MM.1S (cell line): ENCODE measurements at regions not wholly inside any gene's neighbourhood (a gene's known extent, or its start where the extent isn't known, plus 50 kb on each side); places are given as distances from the start of the nearest gene placed in this dataset.

Experiments
- DNase-seq: peaks from one replicate; pipeline ENCODE4 v3.0.0-alpha.2; 2015
- H2AFZ ChIP-seq: fragments of 300-600 bp; sonication (generic); 2 replicates; pipeline ENCODE4 v1.6.0; 2016; ENCODE audit warnings: antibody characterized with exemption, low read length
- H3F3A ChIP-seq: fragments of 300-600 bp; sonication (generic); 2 replicates; pipeline ENCODE4 v1.6.1; 2016; ENCODE audit warnings: mild to moderate bottlenecking, antibody characterized with exemption, low read length, moderate library complexity, mixed read lengths; ENCODE audit not compliant: insufficient read depth
- H3K27ac ChIP-seq: fragments of 300-600 bp; sonication (generic); 2 replicates; pipeline ENCODE4 v1.5.1; 2016; ENCODE audit warnings: mild to moderate bottlenecking, low read length
- H3K27me3 ChIP-seq: fragments of 300-600 bp; sonication (generic); replicated peaks from 2 replicates; pipeline ENCODE4 v1.6.0; 2016; ENCODE audit warnings: low read length; ENCODE audit not compliant: insufficient read depth
- H3K36me3 ChIP-seq: fragments of 300-600 bp; sonication (generic); replicated peaks from 2 replicates; pipeline ENCODE4 v1.6.1; 2016; ENCODE audit warnings: mild to moderate bottlenecking, low read length, mixed read lengths; ENCODE audit not compliant: insufficient read depth
- H3K4me1 ChIP-seq: fragments of 300-600 bp; sonication (generic); 2 replicates; pipeline ENCODE4 v1.6.1; 2016; ENCODE audit warnings: low read length, mixed read lengths
- H3K4me2 ChIP-seq: fragments of 300-600 bp; sonication (generic); 2 replicates; pipeline ENCODE4 v1.6.0; 2016; ENCODE audit warnings: low read depth, low read length
- H3K4me3 ChIP-seq: fragments of 300-600 bp; sonication (generic); 2 replicates; pipeline ENCODE4 v1.5.1; 2016; ENCODE audit warnings: low read length, mixed read lengths
- H3K79me2 ChIP-seq: fragments of 300-600 bp; sonication (generic); 2 replicates; pipeline ENCODE4 v1.6.1; 2016; ENCODE audit warnings: mixed run types, low read length, mixed read lengths
- H3K9ac ChIP-seq: fragments of 300-600 bp; sonication (generic); 2 replicates; pipeline ENCODE4 v1.6.1; 2016; ENCODE audit warnings: low read length, mixed read lengths
- H3K9me2 ChIP-seq: fragments of 300-600 bp; sonication (generic); replicated peaks from 2 replicates; pipeline ENCODE4 v1.6.1; 2016; ENCODE audit warnings: mild to moderate bottlenecking, low read length, mixed read lengths; ENCODE audit not compliant: insufficient read depth
- H3K9me3 ChIP-seq: fragments of 300-600 bp; sonication (generic); replicated peaks from 2 replicates; pipeline ENCODE4 v1.6.1; 2016; ENCODE audit warnings: mild to moderate bottlenecking, low read length, mixed read lengths; ENCODE audit not compliant: insufficient read depth
- H4K20me1 ChIP-seq: fragments of 300-600 bp; sonication (generic); 2 replicates; pipeline ENCODE4 v1.6.1; 2016; ENCODE audit warnings: mild to moderate bottlenecking, low read length, moderate library complexity, mixed read lengths; ENCODE audit not compliant: insufficient read depth
- CTCF ChIP-seq: fragments of 300-600 bp; sonication (generic); IDR thresholded peaks from 2 replicates; pipeline ENCODE4 v1.5.1; 2016; ENCODE audit warnings: antibody characterized with exemption, low read length, mixed read lengths
- EZH2 ChIP-seq: fragments of 300-600 bp; sonication (generic); optimal IDR thresholded peaks from 2 replicates; pipeline ENCODE3; 2017; ENCODE audit warnings: low read depth, mild to moderate bottlenecking, antibody characterized with exemption, low read length, mixed read lengths
- EZH2phosphoT487 ChIP-seq: fragments of 300-600 bp; sonication (generic); IDR thresholded peaks from 2 replicates; pipeline ENCODE4 v1.6.1; 2018; ENCODE audit warnings: antibody characterized with exemption, low read length

DNA sequence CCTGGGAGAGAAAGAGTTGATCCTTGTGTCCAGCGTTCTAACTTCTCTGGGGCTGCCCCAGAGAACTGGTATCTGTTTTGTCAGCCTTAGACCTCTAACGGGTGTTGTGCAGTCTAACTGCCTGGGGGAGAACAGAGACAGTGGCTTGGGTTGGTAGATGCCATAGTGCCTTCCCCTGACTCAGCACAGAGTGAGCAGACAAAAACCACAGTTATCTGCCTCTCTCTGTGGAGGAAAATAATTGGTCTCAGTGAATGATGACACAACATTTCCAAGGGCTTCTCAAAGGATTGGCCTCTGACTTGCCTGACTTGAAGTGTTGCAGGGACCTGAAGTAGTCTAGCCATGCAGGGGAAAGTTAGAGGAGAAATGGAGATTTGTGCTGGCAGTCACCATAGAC, 226.2 kb upstream of the MAN1A1 start:
- peak overlapping the region; percentile 29; the same call in 1 of the 2 replicates for H3K4me2 ChIP-seq
- no peaks in the 10 kb centered on the region for H3K36me3 ChIP-seq
- H3F3A ChIP-seq: no peaks in the 10 kb centered on the region
- H3K79me2 ChIP-seq: no peaks in the 10 kb centered on the region
- no peaks in the 10 kb centered on the region for H3K27me3 ChIP-seq
- H3K9me2 ChIP-seq: no peaks in the 10 kb centered on the region
- H4K20me1 ChIP-seq: no peaks in the 10 kb centered on the region
- H3K4me3 ChIP-seq: no peak overlapping the region
- H3K4me1 ChIP-seq: peaks cover 8% of the 10 kb centered on the region
- peak overlapping the region; percentile 54 for H2AFZ ChIP-seq
- no peak for TF ChIP-seq EZH2phosphoT487
- no peak for TF ChIP-seq EZH2
- no peak for TF ChIP-seq CTCF
- H3K27ac ChIP-seq: peak overlapping the region; percentile 52; the same call in 1 of the 2 replicates
- H3K9ac ChIP-seq: no peak overlapping the region
- no peaks in the 10 kb centered on the region for H3K9me3 ChIP-seq
- peak; percentile 84 for DNase-seq

GRCh38 chr6:119568580-119568979, 219.0 kb upstream of the MAN1A1 start:
- Histone ChIP-seq H3K4me1 (peaks cover 6% of the 10 kb centered on the region; the same call in 1 of the 2 replicates), H3K27me3 (no peaks in the 10 kb centered on the region), H3F3A (no peaks in the 10 kb centered on the region), H2AFZ (no peak overlapping the region), H3K79me2 (no peaks in the 10 kb centered on the region), H3K4me3 (no peak overlapping the region), H3K27ac (no peak overlapping the region), H4K20me1 (no peaks in the 10 kb centered on the region), H3K9me2 (no peaks in the 10 kb centered on the region), H3K9me3 (no peaks in the 10 kb centered on the region), H3K9ac (no peak overlapping the region), H3K36me3 (no peaks in the 10 kb centered on the region), H3K4me2 (no peak overlapping the region)
- DNase-seq: no peak
- TF ChIP-seq EZH2 (no peak), CTCF (no peak), EZH2phosphoT487 (no peak)

DNA sequence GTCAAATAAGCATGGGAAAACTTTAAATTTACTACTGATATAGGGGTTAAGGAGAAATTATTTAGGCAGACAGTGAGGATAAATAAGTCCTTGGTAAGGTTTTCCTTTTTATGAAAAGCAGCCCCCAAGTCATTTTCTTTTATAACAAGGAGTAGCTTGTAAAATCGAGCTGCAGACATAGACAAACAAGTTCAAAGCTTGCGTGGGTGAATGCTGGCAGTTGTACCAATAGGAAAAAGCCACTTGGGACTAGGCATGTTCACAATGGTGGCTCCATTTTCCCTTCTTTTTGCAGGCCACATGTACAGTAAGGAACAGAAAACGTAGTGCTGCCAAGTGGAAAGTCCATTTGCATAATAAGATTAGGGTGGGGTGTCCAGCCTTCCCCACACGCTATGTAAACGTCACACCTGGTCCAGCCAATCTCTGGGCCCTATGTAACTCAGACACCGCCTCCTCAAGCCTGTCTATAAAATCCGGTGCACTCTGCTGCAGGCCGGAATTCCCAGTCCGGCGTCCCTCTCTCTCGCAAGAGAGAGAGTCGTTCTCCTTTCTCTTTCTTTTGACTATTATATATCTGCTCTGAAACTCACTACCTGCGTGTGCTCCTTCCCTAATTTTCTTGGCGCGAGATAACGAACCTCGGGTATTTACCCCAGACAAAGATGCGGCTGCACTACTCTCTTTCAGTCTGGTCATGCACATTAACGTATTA, 217.1 kb upstream of the MAN1A1 start:
- H3K27me3 ChIP-seq: no peaks in the 10 kb centered on the region
- H4K20me1 ChIP-seq: no peaks in the 10 kb centered on the region
- no peaks in the 10 kb centered on the region for H3K36me3 ChIP-seq
- H3K4me3 ChIP-seq: no peak overlapping the region
- H3K4me1 ChIP-seq: peaks cover 21% of the 10 kb centered on the region
- no peak overlapping the region for H3K9ac ChIP-seq
- TF ChIP-seq EZH2phosphoT487: no peak
- no peak for TF ChIP-seq CTCF
- TF ChIP-seq EZH2: no peak
- DNase-seq: no peak
- H3K4me2 ChIP-seq: no peak overlapping the region
- no peaks in the 10 kb centered on the region for H3K79me2 ChIP-seq
- H3K27ac ChIP-seq: no peak overlapping the region
- H3K9me2 ChIP-seq: no peaks in the 10 kb centered on the region
- H2AFZ ChIP-seq: no peak overlapping the region
- H3K9me3 ChIP-seq: no peaks in the 10 kb centered on the region
- H3F3A ChIP-seq: no peaks in the 10 kb centered on the region
